Upper lobe of left lung (tissue), 6 donors: ENCODE measurements at regions not wholly inside any gene's neighbourhood (a gene's known extent, or its start where the extent isn't known, plus 50 kb on each side); places are given as distances from the start of the nearest gene placed in this dataset.

Experiments
- ATAC-seq, 2 donors: fragments of 200-7000 bp; cut with Tn5 transposase; one replicate each; pipeline ENCODE4 v1.9.1; 2022; ENCODE audit warnings: mild to moderate bottlenecking in 2 of 2, moderate library complexity in 2 of 2; ENCODE audit not compliant: low FRiP score in 2 of 2
- DNase-seq, 2 donors: peaks; one replicate each; pipeline ENCODE4 v3.0.0-alpha.2; 2019 to 2020
- H3K27ac ChIP-seq, 4 donors: fragments of 200-600 bp; sonication (generic); one replicate each; pipeline ENCODE4 v1.5.1; 2016 to 2019
- H3K27me3 ChIP-seq, 4 donors: fragments of 200-600 bp; sonication (generic); one replicate each; pipeline ENCODE4 v1.5.1; 2017 to 2019
- H3K36me3 ChIP-seq, 4 donors: fragments of 200-600 bp; sonication (generic); one replicate each; pipeline ENCODE4 v1.5.1; 2016 to 2019
- H3K4me1 ChIP-seq, 4 donors: fragments of 200-600 bp; sonication (generic); one replicate each; pipeline ENCODE4 v1.5.1; 2018 to 2019
- H3K4me3 ChIP-seq, 4 donors: fragments of 200-600 bp; sonication (generic); one replicate each; pipeline ENCODE4 v1.5.1; 2017 to 2019; ENCODE audit warnings: mild to moderate bottlenecking in 2 of 4, moderate library complexity in 1 of 4
- H3K9me3 ChIP-seq, 4 donors: fragments of 200-600 bp; sonication (generic); one replicate each; pipeline ENCODE4 v1.5.1; 2018 to 2019
- CTCF ChIP-seq, 6 experiments: fragments of 450-650 bp in 4 of 6; fragments of 200-600 bp in 2 of 6; sonication (generic) in 2 of 6; IDR thresholded peaks; one replicate each; pipeline ENCODE4 v1.5.1; 2016 to 2019; ENCODE audit warnings: antibody characterized with exemption in 6 of 6
- EP300 ChIP-seq, 4 donors: sonication (generic); formaldehyde crosslinking; IDR thresholded peaks; one replicate each; pipeline ENCODE4 v1.5.1; 2017; ENCODE audit warnings: antibody characterized with exemption in 4 of 4, control low read depth in 2 of 4
- POLR2A ChIP-seq, 4 donors: fragments of 450-650 bp; IDR thresholded peaks; one replicate each; pipeline ENCODE4 v1.5.1; 2016 to 2017; ENCODE audit warnings: antibody characterized with exemption in 4 of 4, mild to moderate bottlenecking in 2 of 4
- POLR2AphosphoS5 ChIP-seq, 2 donors: sonication (generic); formaldehyde crosslinking; IDR thresholded peaks; one replicate each; pipeline ENCODE4 v1.5.1; 2017; ENCODE audit warnings: antibody characterized with exemption in 2 of 2
- WGBS, 2 donors: methylation state at CpG; one replicate each; pipeline ENCODE4 v1.1.5; 2017 to 2018; 5-methylcytosine and 5-hydroxymethylcytosine counted together
- donor health status: DM: no; HTN: no; CAD: no; lungs with moderate emphysema.
- donor health status: DM: no; HTN: yes; CAD: no; lungs with severe emphysema.

- WGBS, 2 donors = 82 to 84% methylated on average over 11 of the region's 11 CpGs
Measured at GRCh38 chr18:3384664-3385563, 65.1 kb upstream of the TGIF1 start.

GRCh38 chr18:3388323-3388722 is 61.6 kb upstream of the TGIF1 start:
- H3K36me3 ChIP-seq = no peaks in the 10 kb centered on the region
- H3K4me1 ChIP-seq = no peaks in the 10 kb centered on the region
- peaks cover 7 to 14% (median 10%) of the 10 kb centered on the region in 4 donors for H3K9me3 ChIP-seq
- ATAC-seq = no peak
- no peaks in the 10 kb centered on the region for H3K27me3 ChIP-seq
- TF ChIP-seq POLR2A (IDR thresholded peaks at IDR 0.05) = no peak
- TF ChIP-seq CTCF (IDR thresholded peaks at IDR 0.05) = no peak
- TF ChIP-seq POLR2AphosphoS5 (IDR thresholded peaks at IDR 0.05) = no peak
- TF ChIP-seq EP300 (IDR thresholded peaks at IDR 0.05) = no peak
- no peak overlapping the region for H3K4me3 ChIP-seq
- 96 to 97% methylated on average over 1 of the region's 1 CpG for WGBS, 2 donors
- no peak overlapping the region for H3K27ac ChIP-seq
- DNase-seq = no peak

More at GRCh38 chr18:3384664-3385563, 65.1 kb upstream of the TGIF1 start:
- peaks cover 0 to 6% (median 2%) of the 10 kb centered on the region in 4 donors for H3K9me3 ChIP-seq
- DNase-seq (no peak), ATAC-seq (no peak)
- no peaks in the 10 kb centered on the region for H3K4me1 ChIP-seq
- no peak for TF ChIP-seq CTCF (IDR thresholded peaks at IDR 0.05)
- TF ChIP-seq EP300 (IDR thresholded peaks at IDR 0.05) = no peak
- no peak for TF ChIP-seq POLR2AphosphoS5 (IDR thresholded peaks at IDR 0.05)
- no peak for TF ChIP-seq POLR2A (IDR thresholded peaks at IDR 0.05)
- no peak overlapping the region for H3K27ac ChIP-seq
- no peaks in the 10 kb centered on the region for H3K36me3 ChIP-seq
- H3K4me3 ChIP-seq = no peak overlapping the region
- no peaks in the 10 kb centered on the region for H3K27me3 ChIP-seq

DNA sequence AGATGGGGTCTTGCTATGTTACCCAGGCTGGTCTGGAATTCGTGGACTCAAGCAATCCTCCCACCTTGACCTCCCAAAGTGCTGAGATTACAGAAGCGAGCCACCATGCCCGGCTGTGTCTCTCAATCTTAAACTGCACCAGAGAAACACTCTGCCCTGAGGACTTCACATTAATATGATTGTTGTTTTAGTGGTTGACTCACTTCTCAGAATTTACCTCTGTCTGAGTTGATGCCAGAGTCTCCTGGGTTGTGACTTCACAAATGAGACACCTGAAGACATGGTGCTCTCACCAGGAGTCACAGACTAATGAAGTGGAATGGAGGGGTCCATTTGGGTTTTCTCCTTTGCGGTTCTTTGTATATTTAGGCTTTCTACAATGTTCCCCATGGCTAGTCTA is 61.0 kb upstream of the TGIF1 start:
- WGBS, 2 donors = 72 to 90% methylated on average over 4 of the region's 4 CpGs
- no peak for DNase-seq
- no peak for ATAC-seq
- no peak overlapping the region for H3K27ac ChIP-seq
- TF ChIP-seq POLR2A (IDR thresholded peaks at IDR 0.05) = no peak
- TF ChIP-seq EP300 (IDR thresholded peaks at IDR 0.05) = no peak
- no peak for TF ChIP-seq CTCF (IDR thresholded peaks at IDR 0.05)
- no peak overlapping the region for H3K4me3 ChIP-seq
- no peaks in the 10 kb centered on the region for H3K4me1 ChIP-seq
- no peaks in the 10 kb centered on the region for H3K27me3 ChIP-seq
- no peaks in the 10 kb centered on the region for H3K36me3 ChIP-seq
- peaks cover 7 to 14% (median 10%) of the 10 kb centered on the region in 4 donors for H3K9me3 ChIP-seq

GRCh38 chr18:3389977-3390376 is 60.0 kb upstream of the TGIF1 start:
- ATAC-seq = no peak
- TF ChIP-seq POLR2A (IDR thresholded peaks at IDR 0.05) (no peak), CTCF (IDR thresholded peaks at IDR 0.05) (no peak), EP300 (IDR thresholded peaks at IDR 0.05) (no peak), POLR2AphosphoS5 (IDR thresholded peaks at IDR 0.05) (no peak)
- no peaks in the 10 kb centered on the region for H3K27me3 ChIP-seq
- no peak overlapping the region for H3K27ac ChIP-seq
- H3K36me3 ChIP-seq = no peaks in the 10 kb centered on the region
- no peak overlapping the region for H3K4me3 ChIP-seq
- peaks cover 7 to 21% (median 14%) of the 10 kb centered on the region in 4 donors for H3K9me3 ChIP-seq
- 79 to 88% methylated on average over 3 of the region's 3 CpGs for WGBS, 2 donors
- H3K4me1 ChIP-seq = no peaks in the 10 kb centered on the region
- no peak for DNase-seq
